ENCODE measurements at regions not wholly inside any gene's neighbourhood (a gene's known extent, or its start where the extent isn't known, plus 50 kb on each side); places are given as distances from the start of the nearest gene placed in this dataset.

DNA sequence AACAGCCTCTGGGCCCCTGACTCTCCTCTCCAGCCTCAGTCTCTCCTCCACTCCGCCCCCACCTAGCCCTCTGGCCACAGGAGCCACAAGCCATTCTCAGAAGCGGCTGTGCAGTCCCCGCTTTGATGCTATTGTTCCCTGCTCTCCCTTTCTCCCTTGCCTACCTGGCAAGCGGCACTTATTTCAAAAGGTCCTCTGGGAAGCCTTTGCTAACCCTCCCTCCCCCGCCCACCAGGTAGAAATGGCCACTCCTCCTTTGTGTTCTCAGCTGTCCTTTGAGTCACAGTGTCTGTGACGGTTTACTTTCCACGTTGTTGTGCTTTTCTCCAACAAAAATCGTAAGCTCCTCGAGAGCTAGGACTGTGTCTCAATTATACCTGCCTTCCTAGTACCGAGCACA lies 338.4 kb upstream of the PROX1 start:
- Histone ChIP-seq H2AFZ (ENCODE audit: low read length) (no peak overlapping the region), H3K27ac (ENCODE audit: low read length) (no peak overlapping the region), H3K9me3 (replicated peaks; ENCODE audit: insufficient read depth, low read length) (no peaks in the 10 kb centered on the region), H3K79me2 (ENCODE audit: low read length) (no peaks in the 10 kb centered on the region), H3K9ac (ENCODE audit: low read length) (no peak overlapping the region), H3F3A (ENCODE audit: insufficient read depth, low read length) (no peaks in the 10 kb centered on the region), H3K4me1 (ENCODE audit: low read length) (no peaks in the 10 kb centered on the region), H3K4me2 (ENCODE audit: low read depth, low read length) (no peak overlapping the region), H3K27me3 (replicated peaks; ENCODE audit: insufficient read depth, low read length) (no peaks in the 10 kb centered on the region), H3K36me3 (replicated peaks; ENCODE audit: insufficient read depth, low read length) (no peaks in the 10 kb centered on the region), H3K4me3 (ENCODE audit: low read length) (no peak overlapping the region), H4K20me1 (ENCODE audit: insufficient read depth, low read length) (no peaks in the 10 kb centered on the region), H3K9me2 (replicated peaks; ENCODE audit: insufficient read depth, low read length) (no peaks in the 10 kb centered on the region)
- DNase-seq = no peak
- TF ChIP-seq, protein P1, sequence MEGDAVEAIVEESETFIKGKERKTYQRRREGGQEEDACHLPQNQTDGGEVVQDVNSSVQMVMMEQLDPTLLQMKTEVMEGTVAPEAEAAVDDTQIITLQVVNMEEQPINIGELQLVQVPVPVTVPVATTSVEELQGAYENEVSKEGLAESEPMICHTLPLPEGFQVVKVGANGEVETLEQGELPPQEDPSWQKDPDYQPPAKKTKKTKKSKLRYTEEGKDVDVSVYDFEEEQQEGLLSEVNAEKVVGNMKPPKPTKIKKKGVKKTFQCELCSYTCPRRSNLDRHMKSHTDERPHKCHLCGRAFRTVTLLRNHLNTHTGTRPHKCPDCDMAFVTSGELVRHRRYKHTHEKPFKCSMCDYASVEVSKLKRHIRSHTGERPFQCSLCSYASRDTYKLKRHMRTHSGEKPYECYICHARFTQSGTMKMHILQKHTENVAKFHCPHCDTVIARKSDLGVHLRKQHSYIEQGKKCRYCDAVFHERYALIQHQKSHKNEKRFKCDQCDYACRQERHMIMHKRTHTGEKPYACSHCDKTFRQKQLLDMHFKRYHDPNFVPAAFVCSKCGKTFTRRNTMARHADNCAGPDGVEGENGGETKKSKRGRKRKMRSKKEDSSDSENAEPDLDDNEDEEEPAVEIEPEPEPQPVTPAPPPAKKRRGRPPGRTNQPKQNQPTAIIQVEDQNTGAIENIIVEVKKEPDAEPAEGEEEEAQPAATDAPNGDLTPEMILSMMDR (IDR thresholded peaks at IDR 0.05; ENCODE audit: low read length) = no peak
- TF ChIP-seq EZH2 (optimal IDR thresholded peaks at IDR 0.05; ENCODE audit: low read depth, low read length) (no peak), EZH2phosphoT487 (IDR thresholded peaks at IDR 0.05; ENCODE audit: low read length) (no peak)

DNA sequence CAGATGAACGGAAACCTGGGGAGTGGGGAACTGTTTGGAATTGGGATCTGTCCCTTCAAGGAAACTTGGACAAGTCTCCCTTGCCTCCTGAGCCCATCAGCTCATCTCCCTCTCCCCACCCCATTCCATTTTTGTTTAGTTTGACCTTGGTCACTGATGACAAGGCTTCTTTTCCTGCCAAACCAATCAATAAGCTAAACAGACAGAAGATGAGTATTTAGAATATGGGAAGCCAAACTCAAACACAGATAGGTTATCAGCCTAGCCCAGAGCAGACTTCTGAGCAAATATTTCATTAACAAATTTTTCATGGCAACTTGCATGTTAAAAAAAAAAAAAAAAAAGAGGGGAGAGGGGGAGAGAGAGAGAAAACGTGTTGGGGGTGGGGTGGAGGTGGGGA lies 337.2 kb upstream of the PROX1 start:
- no peaks in the 10 kb centered on the region for H4K20me1 ChIP-seq (ENCODE audit: insufficient read depth, low read length)
- no peaks in the 10 kb centered on the region for H3K9me2 ChIP-seq (replicated peaks; ENCODE audit: insufficient read depth, low read length)
- no peaks in the 10 kb centered on the region for H3F3A ChIP-seq (ENCODE audit: insufficient read depth, low read length)
- H3K27me3 ChIP-seq (replicated peaks; ENCODE audit: insufficient read depth, low read length) = no peaks in the 10 kb centered on the region
- no peak overlapping the region for H3K27ac ChIP-seq (ENCODE audit: low read length)
- no peaks in the 10 kb centered on the region for H3K9me3 ChIP-seq (replicated peaks; ENCODE audit: insufficient read depth, low read length)
- H3K79me2 ChIP-seq (ENCODE audit: low read length) = no peaks in the 10 kb centered on the region
- H2AFZ ChIP-seq (ENCODE audit: low read length) = no peak overlapping the region
- no peak overlapping the region for H3K4me2 ChIP-seq (ENCODE audit: low read depth, low read length)
- TF ChIP-seq EZH2 (optimal IDR thresholded peaks at IDR 0.05; ENCODE audit: low read depth, low read length) = no peak
- no peak for TF ChIP-seq EZH2phosphoT487 (IDR thresholded peaks at IDR 0.05; ENCODE audit: low read length)
- TF ChIP-seq, protein P1 (IDR thresholded peaks at IDR 0.05; ENCODE audit: low read length) = no peak
- no peak overlapping the region for H3K9ac ChIP-seq (ENCODE audit: low read length)
- no peak for DNase-seq
- no peaks in the 10 kb centered on the region for H3K36me3 ChIP-seq (replicated peaks; ENCODE audit: insufficient read depth, low read length)
- no peak overlapping the region for H3K4me3 ChIP-seq (ENCODE audit: low read length)
- no peaks in the 10 kb centered on the region for H3K4me1 ChIP-seq (ENCODE audit: low read length)

DNA sequence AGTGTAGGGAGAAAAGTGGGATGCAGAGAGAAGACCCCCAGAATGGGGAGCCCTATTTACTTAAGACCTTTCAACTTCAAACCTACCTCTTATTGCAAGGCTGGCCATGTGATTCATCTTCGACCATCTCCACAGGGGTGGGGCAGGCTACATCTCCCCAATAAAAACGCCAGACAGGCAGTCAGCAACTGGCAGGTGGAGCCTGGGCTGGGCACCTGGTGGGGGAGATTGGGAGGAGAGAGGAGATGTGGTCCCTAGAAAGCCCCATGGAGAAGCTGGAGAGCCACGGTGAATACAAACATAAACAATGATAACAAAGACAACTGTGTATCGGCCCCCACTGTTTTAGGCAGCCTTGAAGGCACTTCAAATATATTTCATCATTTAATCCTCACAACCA lies 336.7 kb upstream of the PROX1 start:
- no peaks in the 10 kb centered on the region for H3K36me3 ChIP-seq (replicated peaks; ENCODE audit: insufficient read depth, low read length)
- H3K4me2 ChIP-seq (ENCODE audit: low read depth, low read length) = no peak overlapping the region
- no peaks in the 10 kb centered on the region for H3F3A ChIP-seq (ENCODE audit: insufficient read depth, low read length)
- no peaks in the 10 kb centered on the region for H3K9me3 ChIP-seq (replicated peaks; ENCODE audit: insufficient read depth, low read length)
- H4K20me1 ChIP-seq (ENCODE audit: insufficient read depth, low read length) = no peaks in the 10 kb centered on the region
- no peaks in the 10 kb centered on the region for H3K27me3 ChIP-seq (replicated peaks; ENCODE audit: insufficient read depth, low read length)
- H3K79me2 ChIP-seq (ENCODE audit: low read length) = no peaks in the 10 kb centered on the region
- H3K9me2 ChIP-seq (replicated peaks; ENCODE audit: insufficient read depth, low read length) = no peaks in the 10 kb centered on the region
- no peak overlapping the region for H2AFZ ChIP-seq (ENCODE audit: low read length)
- H3K4me1 ChIP-seq (ENCODE audit: low read length) = no peaks in the 10 kb centered on the region
- no peak overlapping the region for H3K4me3 ChIP-seq (ENCODE audit: low read length)
- no peak overlapping the region for H3K9ac ChIP-seq (ENCODE audit: low read length)
- no peak overlapping the region for H3K27ac ChIP-seq (ENCODE audit: low read length)
- no peak for DNase-seq
- TF ChIP-seq, protein P1 (IDR thresholded peaks at IDR 0.05; ENCODE audit: low read length) = no peak
- TF ChIP-seq EZH2phosphoT487 (IDR thresholded peaks at IDR 0.05; ENCODE audit: low read length) (no peak), EZH2 (optimal IDR thresholded peaks at IDR 0.05; ENCODE audit: low read depth, low read length) (no peak)

Measured in MM.1S (cell line).